ENCODE measurements at regions not wholly inside any gene's neighbourhood (a gene's known extent, or its start where the extent isn't known, plus 50 kb on each side); places are given as distances from the start of the nearest gene placed in this dataset.

- no peaks in the 10 kb centered on the region for H3K36me3 ChIP-seq (ENCODE audit: low read depth)
- intact Hi-C loops (cut with DNase I, micrococcal nuclease), result no loop called here
- TF ChIP-seq, protein P1, sequence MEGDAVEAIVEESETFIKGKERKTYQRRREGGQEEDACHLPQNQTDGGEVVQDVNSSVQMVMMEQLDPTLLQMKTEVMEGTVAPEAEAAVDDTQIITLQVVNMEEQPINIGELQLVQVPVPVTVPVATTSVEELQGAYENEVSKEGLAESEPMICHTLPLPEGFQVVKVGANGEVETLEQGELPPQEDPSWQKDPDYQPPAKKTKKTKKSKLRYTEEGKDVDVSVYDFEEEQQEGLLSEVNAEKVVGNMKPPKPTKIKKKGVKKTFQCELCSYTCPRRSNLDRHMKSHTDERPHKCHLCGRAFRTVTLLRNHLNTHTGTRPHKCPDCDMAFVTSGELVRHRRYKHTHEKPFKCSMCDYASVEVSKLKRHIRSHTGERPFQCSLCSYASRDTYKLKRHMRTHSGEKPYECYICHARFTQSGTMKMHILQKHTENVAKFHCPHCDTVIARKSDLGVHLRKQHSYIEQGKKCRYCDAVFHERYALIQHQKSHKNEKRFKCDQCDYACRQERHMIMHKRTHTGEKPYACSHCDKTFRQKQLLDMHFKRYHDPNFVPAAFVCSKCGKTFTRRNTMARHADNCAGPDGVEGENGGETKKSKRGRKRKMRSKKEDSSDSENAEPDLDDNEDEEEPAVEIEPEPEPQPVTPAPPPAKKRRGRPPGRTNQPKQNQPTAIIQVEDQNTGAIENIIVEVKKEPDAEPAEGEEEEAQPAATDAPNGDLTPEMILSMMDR (IDR thresholded peaks at IDR 0.05), result no peak
- DNase-seq (no peak), ATAC-seq (no peak)
- no peak overlapping the region for H3K4me3 ChIP-seq
- no peaks in the 10 kb centered on the region for H3K9me3 ChIP-seq
- H3K4me1 ChIP-seq (ENCODE audit: low read depth), result no peaks in the 10 kb centered on the region
Measured at GRCh38 chr16:26344976-26345375, 653.2 kb downstream of the HS3ST4 start.

GRCh38 chr16:26345966-26346365 is 654.2 kb downstream of the HS3ST4 start:
- intact Hi-C loops (cut with DNase I, micrococcal nuclease), result no loop called here
- H3K36me3 ChIP-seq (ENCODE audit: low read depth), result no peaks in the 10 kb centered on the region
- DNase-seq (no peak), ATAC-seq (no peak)
- TF ChIP-seq, protein P1 (IDR thresholded peaks at IDR 0.05), result no peak
- no peaks in the 10 kb centered on the region for H3K4me1 ChIP-seq (ENCODE audit: low read depth)
- peaks cover 4% of the 10 kb centered on the region for H3K9me3 ChIP-seq
- H3K4me3 ChIP-seq, result no peak overlapping the region

DNA sequence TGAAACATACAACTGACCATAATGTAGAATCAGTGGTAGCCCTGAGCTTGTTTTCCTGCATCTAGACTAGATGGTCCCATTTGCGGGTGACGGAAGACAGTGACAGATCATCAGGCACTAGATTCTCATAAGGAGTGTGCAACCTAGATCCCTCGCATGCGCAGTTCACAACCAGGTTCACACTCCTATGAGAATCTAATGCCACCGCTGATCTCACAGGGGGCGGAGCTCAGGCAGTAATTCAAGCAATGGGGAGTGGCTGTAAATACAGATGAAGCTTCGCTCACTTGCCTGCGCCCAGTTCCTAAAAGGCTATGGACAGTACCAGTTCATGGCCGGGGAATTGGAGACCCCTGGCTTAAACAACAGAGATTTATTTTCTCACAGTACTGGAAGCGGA is 656.3 kb downstream of the HS3ST4 start:
- DNase-seq, result no peak
- Histone ChIP-seq H3K36me3 (ENCODE audit: low read depth) (no peaks in the 10 kb centered on the region), H3K4me1 (ENCODE audit: low read depth) (no peaks in the 10 kb centered on the region), H3K9me3 (peaks cover 4% of the 10 kb centered on the region), H3K4me3 (no peak overlapping the region)
- TF ChIP-seq, protein P1 (IDR thresholded peaks at IDR 0.05), result no peak
- intact Hi-C loops (cut with DNase I, micrococcal nuclease), result no loop called here
- no peak for ATAC-seq

GRCh38 chr16:26360867-26361266 is 669.1 kb downstream of the HS3ST4 start:
- Histone ChIP-seq H3K4me1 (ENCODE audit: low read depth) (no peaks in the 10 kb centered on the region), H3K9me3 (peaks cover 6% of the 10 kb centered on the region), H3K4me3 (no peak overlapping the region), H3K36me3 (ENCODE audit: low read depth) (no peaks in the 10 kb centered on the region)
- TF ChIP-seq, protein P1 (IDR thresholded peaks at IDR 0.05), result no peak
- DNase-seq, result no peak
- no peak for ATAC-seq
- intact Hi-C loops (cut with DNase I, micrococcal nuclease), result no loop called here

GRCh38 chr16:26363581-26363980 is 671.8 kb downstream of the HS3ST4 start:
- Histone ChIP-seq H3K9me3 (no peaks in the 10 kb centered on the region), H3K4me3 (no peak overlapping the region), H3K4me1 (ENCODE audit: low read depth) (no peaks in the 10 kb centered on the region), H3K36me3 (ENCODE audit: low read depth) (no peaks in the 10 kb centered on the region)
- DNase-seq (no peak), ATAC-seq (no peak)
- intact Hi-C loops (cut with DNase I, micrococcal nuclease), result no loop called here
- TF ChIP-seq, protein P1 (IDR thresholded peaks at IDR 0.05), result no peak
